ENCODE measurements at regions not wholly inside any gene's neighbourhood (a gene's known extent, or its start where the extent isn't known, plus 50 kb on each side); places are given as distances from the start of the nearest gene placed in this dataset.

DNA sequence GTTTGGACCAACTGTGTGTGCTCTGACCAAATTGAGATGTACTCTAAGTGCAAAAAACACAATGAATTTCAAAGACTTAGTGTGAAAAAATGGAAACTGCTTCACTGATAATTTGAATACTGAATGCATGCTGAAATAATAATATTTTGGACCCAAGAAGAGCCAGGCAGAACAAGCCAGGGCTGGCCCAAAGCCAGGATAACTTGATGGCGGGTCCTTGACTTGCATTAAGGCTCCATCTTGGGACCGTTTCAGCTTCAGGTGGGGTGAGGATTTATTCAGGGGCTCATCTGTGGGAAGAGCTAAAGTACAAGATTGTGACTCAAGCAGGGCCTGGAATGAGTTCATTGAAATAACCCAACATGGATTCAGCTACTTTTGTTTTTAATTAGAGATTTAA lies 921.9 kb downstream of the QKI start:
- H3F3A ChIP-seq (ENCODE audit: insufficient read depth): no peaks in the 10 kb centered on the region
- H3K9ac ChIP-seq (ENCODE audit: low read length): no peak overlapping the region
- TF ChIP-seq EZH2phosphoT487 (conservative IDR thresholded peaks at IDR 0.05; ENCODE audit: low read length) (no peak), CTCF (IDR thresholded peaks at IDR 0.05; ENCODE audit: insufficient read depth, low read length, poor library complexity, severe bottlenecking) (no peak)
- no peaks in the 10 kb centered on the region for H3K79me2 ChIP-seq (ENCODE audit: insufficient read depth, low read length)
- no peak overlapping the region for H2AFZ ChIP-seq (ENCODE audit: low read depth, low read length, severe bottlenecking)
- H3K4me2 ChIP-seq (ENCODE audit: low read depth, low read length, poor library complexity, severe bottlenecking): no peak overlapping the region
- H3K27ac ChIP-seq (ENCODE audit: low read depth, low read length): no peak overlapping the region
- H3K27me3 ChIP-seq (ENCODE audit: low read length): no peaks in the 10 kb centered on the region
- H3K9me2 ChIP-seq (replicated peaks; ENCODE audit: insufficient read depth, low read length): no peaks in the 10 kb centered on the region
- no peaks in the 10 kb centered on the region for H3K9me3 ChIP-seq (ENCODE audit: insufficient read depth, low read length)
- no peaks in the 10 kb centered on the region for H3K36me3 ChIP-seq (ENCODE audit: low read length)
- no peak overlapping the region for H3K4me3 ChIP-seq (ENCODE audit: insufficient read depth, low read length, poor library complexity, severe bottlenecking)
- H4K20me1 ChIP-seq (ENCODE audit: low read depth, low read length): no peaks in the 10 kb centered on the region

- no peak overlapping the region for H3K4me2 ChIP-seq (ENCODE audit: low read depth, low read length, poor library complexity, severe bottlenecking)
- H3K27ac ChIP-seq (ENCODE audit: low read depth, low read length): no peak overlapping the region
- H3K36me3 ChIP-seq (ENCODE audit: low read length): no peaks in the 10 kb centered on the region
- no peaks in the 10 kb centered on the region for H3K79me2 ChIP-seq (ENCODE audit: insufficient read depth, low read length)
- no peaks in the 10 kb centered on the region for H3K27me3 ChIP-seq (ENCODE audit: low read length)
- no peak overlapping the region for H2AFZ ChIP-seq (ENCODE audit: low read depth, low read length, severe bottlenecking)
- H3K9me3 ChIP-seq (ENCODE audit: insufficient read depth, low read length): no peaks in the 10 kb centered on the region
- TF ChIP-seq CTCF (IDR thresholded peaks at IDR 0.05; ENCODE audit: insufficient read depth, low read length, poor library complexity, severe bottlenecking) (no peak), EZH2phosphoT487 (conservative IDR thresholded peaks at IDR 0.05; ENCODE audit: low read length) (no peak)
- H3F3A ChIP-seq (ENCODE audit: insufficient read depth): no peaks in the 10 kb centered on the region
- no peak overlapping the region for H3K9ac ChIP-seq (ENCODE audit: low read length)
- H4K20me1 ChIP-seq (ENCODE audit: low read depth, low read length): no peaks in the 10 kb centered on the region
- H3K4me3 ChIP-seq (ENCODE audit: insufficient read depth, low read length, poor library complexity, severe bottlenecking): no peak overlapping the region
- no peaks in the 10 kb centered on the region for H3K9me2 ChIP-seq (replicated peaks; ENCODE audit: insufficient read depth, low read length)
These were observed 916.5 kb downstream of the QKI start for GRCh38 chr6:164331026-164331425.

- Histone ChIP-seq H3F3A (ENCODE audit: insufficient read depth) (no peaks in the 10 kb centered on the region), H3K4me2 (ENCODE audit: low read depth, low read length, poor library complexity, severe bottlenecking) (no peak overlapping the region), H3K27me3 (ENCODE audit: low read length) (no peaks in the 10 kb centered on the region), H3K27ac (ENCODE audit: low read depth, low read length) (no peak overlapping the region), H3K4me3 (ENCODE audit: insufficient read depth, low read length, poor library complexity, severe bottlenecking) (no peak overlapping the region), H3K9ac (ENCODE audit: low read length) (no peak overlapping the region), H3K36me3 (ENCODE audit: low read length) (no peaks in the 10 kb centered on the region), H4K20me1 (ENCODE audit: low read depth, low read length) (no peaks in the 10 kb centered on the region), H3K79me2 (ENCODE audit: insufficient read depth, low read length) (no peaks in the 10 kb centered on the region), H3K9me2 (replicated peaks; ENCODE audit: insufficient read depth, low read length) (no peaks in the 10 kb centered on the region), H2AFZ (ENCODE audit: low read depth, low read length, severe bottlenecking) (no peak overlapping the region), H3K9me3 (ENCODE audit: insufficient read depth, low read length) (no peaks in the 10 kb centered on the region)
- TF ChIP-seq CTCF (IDR thresholded peaks at IDR 0.05; ENCODE audit: insufficient read depth, low read length, poor library complexity, severe bottlenecking): no peak
- TF ChIP-seq EZH2phosphoT487 (conservative IDR thresholded peaks at IDR 0.05; ENCODE audit: low read length): no peak
These were observed 910.6 kb downstream of the QKI start for GRCh38 chr6:164325168-164325567.

DNA sequence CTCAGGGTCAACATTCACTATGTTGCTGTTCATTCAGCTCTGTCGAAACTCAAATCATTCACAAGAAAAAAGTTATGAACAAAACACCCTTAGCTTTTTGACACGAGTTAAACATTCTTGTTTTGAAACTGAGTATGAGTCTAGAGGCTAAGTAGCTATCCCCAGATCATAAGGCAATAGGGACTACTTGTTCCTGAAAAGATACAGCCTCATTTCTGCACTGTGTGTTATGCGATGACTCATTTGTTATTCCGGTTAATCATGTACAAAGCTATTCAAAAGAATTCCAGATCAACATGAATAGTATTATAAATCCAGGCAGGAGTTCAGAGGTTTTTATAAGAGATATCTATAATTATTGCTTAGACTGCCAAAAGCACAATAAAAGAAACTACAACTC lies 908.0 kb downstream of the QKI start:
- Histone ChIP-seq H3K36me3 (ENCODE audit: low read length) (no peaks in the 10 kb centered on the region), H3K9ac (ENCODE audit: low read length) (no peak overlapping the region), H3K9me3 (ENCODE audit: insufficient read depth, low read length) (no peaks in the 10 kb centered on the region), H3K4me2 (ENCODE audit: low read depth, low read length, poor library complexity, severe bottlenecking) (no peak overlapping the region), H3F3A (ENCODE audit: insufficient read depth) (no peaks in the 10 kb centered on the region), H2AFZ (ENCODE audit: low read depth, low read length, severe bottlenecking) (no peak overlapping the region), H4K20me1 (ENCODE audit: low read depth, low read length) (no peaks in the 10 kb centered on the region), H3K27ac (ENCODE audit: low read depth, low read length) (no peak overlapping the region), H3K79me2 (ENCODE audit: insufficient read depth, low read length) (no peaks in the 10 kb centered on the region), H3K27me3 (ENCODE audit: low read length) (no peaks in the 10 kb centered on the region), H3K9me2 (replicated peaks; ENCODE audit: insufficient read depth, low read length) (no peaks in the 10 kb centered on the region), H3K4me3 (ENCODE audit: insufficient read depth, low read length, poor library complexity, severe bottlenecking) (no peak overlapping the region)
- TF ChIP-seq EZH2phosphoT487 (conservative IDR thresholded peaks at IDR 0.05; ENCODE audit: low read length): no peak
